ENCODE measurements at regions not wholly inside any gene's neighbourhood (a gene's known extent, or its start where the extent isn't known, plus 50 kb on each side); places are given as distances from the start of the nearest gene placed in this dataset.

GRCh38 chr6:14656078-14656521 is 538.5 kb downstream of the CD83 start:
- WGBS, 2 donors (ENCODE audit: extremely low coverage in 2 of 2, insufficient read length in 2 of 2, insufficient replicate concordance in 1 of 2): no CpG with 5 or more reads among the region's 4 CpGs
- no peaks in the 10 kb centered on the region for H3K36me3 ChIP-seq (replicated peaks in 1 of 2; ENCODE audit: control insufficient read depth in 2 of 2, insufficient read depth in 2 of 2, low read length in 2 of 2)
- H2AFZ ChIP-seq (ENCODE audit: low read length): no peak overlapping the region
- no peak for DNase-seq (ENCODE audit: low spot score)
- H3K4ac ChIP-seq (ENCODE audit: low read length): no peak overlapping the region
- no peak overlapping the region for H2AK5ac ChIP-seq (ENCODE audit: low read depth, low read length)
- no peak overlapping the region for H4K8ac ChIP-seq (ENCODE audit: low read depth, low read length)
- H3K27me3 ChIP-seq (ENCODE audit: control insufficient read depth in 3 of 3, insufficient read depth in 3 of 3, low read depth in 1 of 3, low read length in 3 of 3): peaks cover 0 to 4% (median 0%) of the 10 kb centered on the region in 3 experiments
- H3K4me1 ChIP-seq (ENCODE audit: control insufficient read depth in 2 of 2, insufficient read depth in 1 of 2, low read depth in 1 of 2, low read length in 2 of 2): peaks cover 0 to 5% of the 10 kb centered on the region in 2 donors
- H2BK120ac ChIP-seq (ENCODE audit: low read depth, low read length): no peak overlapping the region
- no peak overlapping the region for H3K14ac ChIP-seq (ENCODE audit: low read length)
- H2BK12ac ChIP-seq (ENCODE audit: low read length): no peak overlapping the region
- H3K4me3 ChIP-seq (ENCODE audit: low read length in 2 of 2): no peak overlapping the region
- no peak overlapping the region for H3K18ac ChIP-seq (ENCODE audit: low read length)
- no peak overlapping the region for H2BK15ac ChIP-seq (ENCODE audit: low read length)
- H3K79me1 ChIP-seq (ENCODE audit: low read depth, low read length): no peaks in the 10 kb centered on the region
- no peak overlapping the region for H3K23ac ChIP-seq (ENCODE audit: low read depth, low read length, poor library complexity)
- no peak overlapping the region for H3K4me2 ChIP-seq (ENCODE audit: insufficient read depth, low read length, poor library complexity, severe bottlenecking)
- H3K27ac ChIP-seq (replicated peaks; ENCODE audit: low read length): no peak overlapping the region
- H3K9me3 ChIP-seq (replicated peaks in 1 of 2; ENCODE audit: control insufficient read depth in 2 of 2, insufficient read depth in 1 of 2, low read depth in 1 of 2, low read length in 2 of 2): no peaks in the 10 kb centered on the region
- H4K91ac ChIP-seq (ENCODE audit: low read depth, low read length, poor library complexity): no peak overlapping the region
- no peak overlapping the region for H3K9ac ChIP-seq (ENCODE audit: low read depth, low read length, poor library complexity)
- no peak overlapping the region for H2BK5ac ChIP-seq (ENCODE audit: low read length)

- Histone ChIP-seq H3K36me3 (replicated peaks in 1 of 2; ENCODE audit: control insufficient read depth in 2 of 2, insufficient read depth in 2 of 2, low read length in 2 of 2) (no peaks in the 10 kb centered on the region), H3K4me1 (ENCODE audit: control insufficient read depth in 2 of 2, insufficient read depth in 1 of 2, low read depth in 1 of 2, low read length in 2 of 2) (peaks cover 0 to 9% of the 10 kb centered on the region in 2 donors), H3K79me1 (ENCODE audit: low read depth, low read length) (no peaks in the 10 kb centered on the region), H2BK15ac (ENCODE audit: low read length) (no peak overlapping the region), H3K23ac (ENCODE audit: low read depth, low read length, poor library complexity) (no peak overlapping the region), H3K9ac (ENCODE audit: low read depth, low read length, poor library complexity) (no peak overlapping the region), H4K8ac (ENCODE audit: low read depth, low read length) (no peak overlapping the region), H3K4me2 (ENCODE audit: insufficient read depth, low read length, poor library complexity, severe bottlenecking) (no peak overlapping the region), H3K9me3 (replicated peaks in 1 of 2; ENCODE audit: control insufficient read depth in 2 of 2, insufficient read depth in 1 of 2, low read depth in 1 of 2, low read length in 2 of 2) (no peaks in the 10 kb centered on the region), H4K91ac (ENCODE audit: low read depth, low read length, poor library complexity) (no peak overlapping the region), H2BK120ac (ENCODE audit: low read depth, low read length) (no peak overlapping the region), H2BK5ac (ENCODE audit: low read length) (no peak overlapping the region), H3K14ac (ENCODE audit: low read length) (no peak overlapping the region), H2AK5ac (ENCODE audit: low read depth, low read length) (no peak overlapping the region), H3K4me3 (ENCODE audit: low read length in 2 of 2) (no peak overlapping the region), H3K18ac (ENCODE audit: low read length) (no peak overlapping the region), H2AFZ (ENCODE audit: low read length) (no peak overlapping the region), H2BK12ac (ENCODE audit: low read length) (no peak overlapping the region), H3K4ac (ENCODE audit: low read length) (no peak overlapping the region), H3K27me3 (ENCODE audit: control insufficient read depth in 3 of 3, insufficient read depth in 3 of 3, low read depth in 1 of 3, low read length in 3 of 3) (peaks cover 0 to 9% (median 0%) of the 10 kb centered on the region in 3 experiments), H3K27ac (replicated peaks; ENCODE audit: low read length) (no peak overlapping the region)
- 100% methylated on average over 1 of the region's 4 CpGs; no CpG with 5 or more reads in 1 of the 2 donors for WGBS, 2 donors (ENCODE audit: extremely low coverage in 2 of 2, insufficient read length in 2 of 2, insufficient replicate concordance in 1 of 2)
- no peak for DNase-seq (ENCODE audit: low spot score)
Observed at GRCh38 chr6:14656649-14657048, 539.1 kb downstream of the CD83 start.

- Histone ChIP-seq H2BK15ac (ENCODE audit: low read length) (no peak overlapping the region), H3K14ac (ENCODE audit: low read length) (no peak overlapping the region), H3K9ac (ENCODE audit: low read depth, low read length, poor library complexity) (no peak overlapping the region), H4K8ac (ENCODE audit: low read depth, low read length) (no peak overlapping the region), H3K4me2 (ENCODE audit: insufficient read depth, low read length, poor library complexity, severe bottlenecking) (no peak overlapping the region), H2BK12ac (ENCODE audit: low read length) (no peak overlapping the region), H2AFZ (ENCODE audit: low read length) (no peak overlapping the region), H3K27me3 (ENCODE audit: control insufficient read depth in 3 of 3, insufficient read depth in 3 of 3, low read depth in 1 of 3, low read length in 3 of 3) (peaks cover 0 to 9% (median 0%) of the 10 kb centered on the region in 3 experiments), H2BK120ac (ENCODE audit: low read depth, low read length) (no peak overlapping the region), H3K4me3 (ENCODE audit: low read length in 2 of 2) (no peak overlapping the region), H3K79me1 (ENCODE audit: low read depth, low read length) (no peaks in the 10 kb centered on the region), H3K18ac (ENCODE audit: low read length) (no peak overlapping the region), H3K4ac (ENCODE audit: low read length) (no peak overlapping the region), H2AK5ac (ENCODE audit: low read depth, low read length) (no peak overlapping the region), H3K27ac (replicated peaks; ENCODE audit: low read length) (no peak overlapping the region), H3K4me1 (ENCODE audit: control insufficient read depth in 2 of 2, insufficient read depth in 1 of 2, low read depth in 1 of 2, low read length in 2 of 2) (peaks cover 0 to 9% of the 10 kb centered on the region in 2 donors), H3K9me3 (replicated peaks in 1 of 2; ENCODE audit: control insufficient read depth in 2 of 2, insufficient read depth in 1 of 2, low read depth in 1 of 2, low read length in 2 of 2) (no peaks in the 10 kb centered on the region), H3K36me3 (replicated peaks in 1 of 2; ENCODE audit: control insufficient read depth in 2 of 2, insufficient read depth in 2 of 2, low read length in 2 of 2) (no peaks in the 10 kb centered on the region), H3K23ac (ENCODE audit: low read depth, low read length, poor library complexity) (no peak overlapping the region), H2BK5ac (ENCODE audit: low read length) (no peak overlapping the region), H4K91ac (ENCODE audit: low read depth, low read length, poor library complexity) (no peak overlapping the region)
- WGBS, 2 donors (ENCODE audit: extremely low coverage in 2 of 2, insufficient read length in 2 of 2, insufficient replicate concordance in 1 of 2): no CpG with 5 or more reads among the region's 2 CpGs
- DNase-seq (ENCODE audit: low spot score): no peak
Observed at GRCh38 chr6:14658030-14658429, 540.5 kb downstream of the CD83 start.

- H3K27ac ChIP-seq (replicated peaks; ENCODE audit: low read length): no peak overlapping the region
- H2AFZ ChIP-seq (ENCODE audit: low read length): no peak overlapping the region
Observed at GRCh38 chr6:14658886-14659561, 541.5 kb downstream of the CD83 start.

More at GRCh38 chr6:14658886-14659561, 541.5 kb downstream of the CD83 start:
- Histone ChIP-seq H3K14ac (ENCODE audit: low read length) (no peak overlapping the region), H3K4me1 (ENCODE audit: control insufficient read depth in 2 of 2, insufficient read depth in 1 of 2, low read depth in 1 of 2, low read length in 2 of 2) (peaks cover 0 to 9% of the 10 kb centered on the region in 2 donors), H2BK120ac (ENCODE audit: low read depth, low read length) (no peak overlapping the region), H3K9me3 (replicated peaks in 1 of 2; ENCODE audit: control insufficient read depth in 2 of 2, insufficient read depth in 1 of 2, low read depth in 1 of 2, low read length in 2 of 2) (no peaks in the 10 kb centered on the region), H3K18ac (ENCODE audit: low read length) (no peak overlapping the region), H4K8ac (ENCODE audit: low read depth, low read length) (no peak overlapping the region), H2AK5ac (ENCODE audit: low read depth, low read length) (no peak overlapping the region), H2BK12ac (ENCODE audit: low read length) (no peak overlapping the region), H3K9ac (ENCODE audit: low read depth, low read length, poor library complexity) (no peak overlapping the region), H3K79me1 (ENCODE audit: low read depth, low read length) (no peaks in the 10 kb centered on the region), H4K91ac (ENCODE audit: low read depth, low read length, poor library complexity) (no peak overlapping the region), H3K4ac (ENCODE audit: low read length) (no peak overlapping the region), H3K23ac (ENCODE audit: low read depth, low read length, poor library complexity) (no peak overlapping the region), H2BK15ac (ENCODE audit: low read length) (no peak overlapping the region), H3K36me3 (replicated peaks in 1 of 2; ENCODE audit: control insufficient read depth in 2 of 2, insufficient read depth in 2 of 2, low read length in 2 of 2) (no peaks in the 10 kb centered on the region), H3K4me2 (ENCODE audit: insufficient read depth, low read length, poor library complexity, severe bottlenecking) (no peak overlapping the region), H3K27me3 (ENCODE audit: control insufficient read depth in 3 of 3, insufficient read depth in 3 of 3, low read depth in 1 of 3, low read length in 3 of 3) (peaks cover 0 to 9% (median 0%) of the 10 kb centered on the region in 3 experiments), H2BK5ac (ENCODE audit: low read length) (no peak overlapping the region), H3K4me3 (ENCODE audit: low read length in 2 of 2) (no peak overlapping the region)
- no peak for DNase-seq (ENCODE audit: low spot score)
- no CpG with 5 or more reads among the region's 6 CpGs for WGBS, 2 donors (ENCODE audit: extremely low coverage in 2 of 2, insufficient read length in 2 of 2, insufficient replicate concordance in 1 of 2)
